Stimulated activated CD8-positive, alpha-beta memory T cell treated with anti-CD3 and anti-CD28 coated beads, Interleukin-12 subunit alpha, Interleukin-12 subunit beta, amount 100 ng/mL, for 1 hour (primary cell): ENCODE measurements at regions not wholly inside any gene's neighbourhood (a gene's known extent, or its start where the extent isn't known, plus 50 kb on each side); places are given as distances from the start of the nearest gene placed in this dataset.
"Not testable (repeated sequence)": the region's sequence is repeated elsewhere in the genome, so short reads cannot be mapped to it uniquely, and the experiment has no call there.

Experiments used
- DNase-seq: peaks from one replicate; pipeline ENCODE4 v3.0.0-alpha.2; 2020; ENCODE audit warnings: low read depth

DNA sequence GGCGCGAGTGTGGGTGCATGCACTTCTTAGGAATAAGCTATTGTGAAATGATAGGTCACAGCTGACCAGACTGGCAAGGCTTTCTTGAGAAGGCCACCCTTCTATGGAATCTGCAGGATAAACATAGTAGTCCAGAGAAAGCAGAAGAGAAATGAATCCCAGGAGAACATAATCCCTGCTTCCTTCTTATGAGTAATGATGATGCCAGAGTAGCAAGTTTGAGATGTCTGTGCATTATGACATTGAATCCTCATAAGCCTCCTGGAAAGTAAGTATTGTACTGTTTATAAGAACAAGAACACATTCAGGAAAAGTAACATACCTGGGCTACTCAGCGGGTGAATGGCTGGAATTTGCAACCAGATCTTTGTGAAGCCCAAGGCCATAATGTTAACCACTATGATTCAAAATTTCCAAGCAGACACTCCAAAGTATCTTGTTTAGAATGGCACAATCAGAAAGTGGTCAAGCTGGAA is 272.1 kb upstream of the HS3ST1 start:
- no peak for DNase-seq

DNA sequence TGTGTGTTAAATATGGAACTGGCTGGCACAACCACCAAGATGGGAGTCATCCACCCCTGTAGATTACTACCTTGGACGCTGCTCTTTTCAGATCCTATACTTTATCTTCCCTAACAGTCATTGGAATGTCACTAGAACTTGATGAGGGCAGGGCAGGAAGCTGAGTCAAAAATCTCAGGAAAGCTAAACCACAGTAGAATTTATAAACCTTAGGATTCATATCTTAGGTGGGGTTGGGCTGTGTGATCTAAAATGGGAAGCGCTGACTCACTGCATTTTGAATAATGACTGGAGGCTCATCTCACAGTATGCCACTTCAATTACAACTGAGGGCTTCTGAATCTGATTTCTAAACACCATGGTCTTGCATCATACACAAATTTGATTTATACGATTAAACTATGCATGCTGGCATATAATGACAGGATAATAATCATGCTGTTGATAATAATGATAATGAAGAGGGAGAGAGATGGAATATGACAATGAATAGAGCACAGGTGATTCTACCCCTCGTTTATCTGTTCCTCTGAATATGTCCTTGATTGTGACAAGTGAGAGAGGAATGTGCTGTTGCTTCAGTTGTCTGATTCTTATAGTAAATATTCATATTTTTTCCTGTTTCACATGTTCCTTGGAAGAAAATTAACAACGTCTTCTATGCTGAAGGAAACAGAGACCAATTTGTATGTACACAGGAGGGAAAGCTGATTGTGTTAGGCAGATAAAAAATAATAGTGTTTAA is 270.3 kb upstream of the HS3ST1 start:
- no peak for DNase-seq

DNA sequence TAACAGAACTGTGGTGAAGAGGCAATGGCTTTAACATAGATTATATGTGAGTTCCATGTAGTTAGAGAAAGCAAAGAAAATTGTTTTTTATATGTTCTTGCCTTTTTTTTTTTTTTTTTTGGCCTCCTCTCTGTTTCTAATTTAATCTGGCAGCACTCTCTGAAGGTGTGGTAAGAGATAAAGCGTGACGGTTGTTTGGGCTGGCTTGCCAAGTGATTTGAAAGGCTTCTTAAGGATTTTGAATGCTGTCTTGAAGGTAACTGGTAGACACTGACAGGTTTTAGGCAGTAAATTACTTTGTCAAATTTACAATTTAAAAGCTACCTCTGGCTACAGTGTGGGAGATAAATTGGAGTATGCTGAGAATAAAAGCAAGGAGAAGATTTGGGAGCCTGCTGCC is 269.3 kb upstream of the HS3ST1 start:
- no peak for DNase-seq

DNA sequence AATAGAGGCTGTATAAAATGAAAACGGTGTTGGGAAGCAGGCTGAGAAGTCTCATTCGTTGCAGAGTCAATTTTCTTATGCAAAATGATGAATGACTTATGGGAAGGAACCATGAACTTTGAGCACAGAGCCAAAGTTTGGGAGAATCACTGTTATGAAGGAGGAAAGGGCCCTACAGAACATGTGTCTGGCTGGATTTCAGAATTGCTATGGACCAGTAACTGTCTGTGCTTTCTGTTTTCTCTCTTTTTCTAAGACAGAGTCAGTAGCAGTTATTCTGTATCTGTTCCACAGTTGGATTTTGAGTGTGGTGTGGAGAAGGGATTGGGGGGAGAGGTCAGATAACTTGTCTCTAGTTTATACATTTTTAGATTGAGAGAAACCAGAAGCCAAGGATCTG is 265.0 kb upstream of the HS3ST1 start:
- DNase-seq = no peak

DNA sequence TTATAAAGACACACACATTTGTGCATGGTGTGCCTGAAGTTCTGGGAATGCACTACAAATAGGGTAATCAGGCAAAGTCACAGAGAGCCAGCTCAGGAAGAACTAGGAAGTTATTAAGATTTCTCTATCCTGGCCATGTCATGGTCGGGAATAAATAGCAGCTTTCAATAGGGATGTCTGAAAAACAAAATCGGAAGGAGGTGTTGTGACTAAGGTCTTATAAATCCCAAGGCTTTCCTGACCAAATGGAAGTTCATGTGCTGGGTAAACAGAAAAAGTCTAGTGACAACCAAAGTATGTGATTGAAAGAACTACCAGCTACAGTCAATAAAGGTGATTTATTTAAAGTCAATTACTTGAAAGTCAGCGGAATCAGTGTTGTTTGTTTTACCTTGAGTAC is 262.5 kb upstream of the HS3ST1 start:
- no peak for DNase-seq

GRCh38 chr4:11687727-11688126 is 259.0 kb upstream of the HS3ST1 start:
- no peak for DNase-seq

DNA sequence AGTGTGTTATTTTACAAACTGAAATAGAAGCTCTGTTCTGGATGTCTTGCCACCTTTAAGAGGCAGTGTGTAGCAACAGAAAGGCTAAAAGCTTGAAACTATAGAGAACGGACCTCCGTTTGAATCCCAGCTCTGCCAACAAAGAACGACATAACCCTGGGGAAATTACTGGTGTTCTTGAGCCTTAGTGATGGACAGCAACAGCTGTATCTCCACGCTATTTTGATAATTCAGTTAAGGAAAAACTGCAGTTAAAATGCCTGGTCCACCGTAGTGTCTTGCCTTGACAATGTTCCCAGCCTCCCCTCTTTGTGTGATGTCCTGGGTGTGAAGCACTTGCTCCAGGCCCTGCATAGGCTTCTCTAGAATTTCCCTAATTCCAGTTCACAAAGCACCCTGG is 256.8 kb upstream of the HS3ST1 start:
- DNase-seq = no peak

GRCh38 chr4:11675051-11675800 is 246.5 kb upstream of the HS3ST1 start:
- no peak for DNase-seq

DNA sequence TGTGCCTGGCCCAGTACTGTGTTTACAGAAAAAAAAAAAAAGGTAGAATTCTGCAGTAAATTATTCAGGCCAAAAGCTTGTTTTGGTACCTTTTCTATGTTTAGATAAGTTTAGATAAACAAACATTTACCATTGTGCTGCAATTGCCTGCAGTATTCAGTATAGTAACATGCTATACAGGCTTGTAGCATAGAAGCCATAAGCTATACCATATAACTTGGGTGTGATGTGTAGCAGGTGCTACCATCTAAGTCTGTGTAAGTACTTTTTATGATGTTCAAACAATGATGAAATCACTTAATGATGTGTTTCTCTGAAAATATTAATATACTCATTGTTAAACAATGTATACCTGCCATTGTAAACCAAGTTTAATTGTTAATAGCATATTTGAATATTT is 241.6 kb upstream of the HS3ST1 start:
- no peak for DNase-seq

DNA sequence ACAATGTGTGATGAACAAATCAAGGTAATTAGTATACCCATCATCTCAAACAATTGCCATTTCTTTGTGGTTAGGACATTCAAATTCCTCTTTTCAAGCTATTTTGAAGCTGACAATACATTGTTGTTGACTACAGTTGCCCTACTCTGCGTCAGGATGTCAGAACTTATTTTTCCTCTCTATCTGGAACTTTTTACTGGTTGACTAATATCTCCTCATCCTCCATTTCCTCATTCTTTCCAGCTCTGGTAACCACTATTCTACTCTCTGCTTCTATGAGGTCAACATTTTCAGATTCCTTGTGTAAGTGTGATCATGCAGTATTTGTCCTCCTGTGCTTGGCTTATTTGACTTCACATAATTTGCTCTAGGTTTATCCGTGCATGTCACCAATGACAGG is 240.5 kb upstream of the HS3ST1 start:
- no peak for DNase-seq

- DNase-seq = no peak
These were observed 234.4 kb upstream of the HS3ST1 start for GRCh38 chr4:11663114-11663513.

GRCh38 chr4:11650801-11651596 is 222.3 kb upstream of the HS3ST1 start:
- no peak for DNase-seq

DNA sequence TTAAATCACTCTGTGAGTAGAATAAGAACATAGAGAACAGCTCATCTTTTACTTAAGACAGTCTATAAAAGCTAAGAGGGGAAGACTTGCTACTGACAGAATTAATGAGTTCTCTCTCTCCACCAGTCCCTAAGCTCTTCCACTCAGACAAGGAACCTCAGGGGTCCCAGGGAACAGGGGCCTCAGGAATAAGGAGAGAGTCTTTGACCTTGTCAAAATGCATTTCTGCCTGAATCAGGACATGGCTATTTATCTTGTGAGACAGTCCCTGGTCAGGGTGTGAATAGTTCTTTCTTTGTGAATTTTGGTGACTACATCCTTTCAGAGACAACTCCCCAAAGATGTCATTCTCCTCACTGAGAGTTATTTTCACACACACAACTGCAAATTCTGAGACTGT is 218.7 kb upstream of the HS3ST1 start:
- no peak for DNase-seq

- not testable (repeated sequence) for DNase-seq
These were observed 214.4 kb upstream of the HS3ST1 start for GRCh38 chr4:11643081-11643480.

GRCh38 chr4:11640584-11640983 is 211.9 kb upstream of the HS3ST1 start:
- no peak for DNase-seq

- no peak for DNase-seq
These were observed 207.9 kb upstream of the HS3ST1 start for GRCh38 chr4:11636551-11636950.

DNA sequence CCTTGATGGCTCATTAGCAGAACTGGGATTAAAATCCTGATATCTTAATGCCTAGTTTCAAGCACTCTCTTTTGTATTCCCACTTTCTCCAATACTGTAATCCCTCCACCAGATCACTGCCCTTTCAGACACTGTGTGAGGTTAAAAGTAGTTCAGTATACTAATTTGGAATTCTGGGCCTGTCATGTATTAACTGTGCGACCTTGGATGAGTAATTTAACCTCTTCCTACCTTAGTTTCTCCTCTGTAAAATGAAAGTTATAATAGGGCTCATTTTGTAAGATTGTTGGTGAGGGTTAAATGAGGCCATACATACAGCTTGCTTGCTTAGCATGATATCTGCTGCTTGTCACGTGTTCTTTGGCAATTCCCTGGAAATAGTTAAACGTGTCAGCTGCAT is 207.3 kb upstream of the HS3ST1 start:
- no peak for DNase-seq

DNA sequence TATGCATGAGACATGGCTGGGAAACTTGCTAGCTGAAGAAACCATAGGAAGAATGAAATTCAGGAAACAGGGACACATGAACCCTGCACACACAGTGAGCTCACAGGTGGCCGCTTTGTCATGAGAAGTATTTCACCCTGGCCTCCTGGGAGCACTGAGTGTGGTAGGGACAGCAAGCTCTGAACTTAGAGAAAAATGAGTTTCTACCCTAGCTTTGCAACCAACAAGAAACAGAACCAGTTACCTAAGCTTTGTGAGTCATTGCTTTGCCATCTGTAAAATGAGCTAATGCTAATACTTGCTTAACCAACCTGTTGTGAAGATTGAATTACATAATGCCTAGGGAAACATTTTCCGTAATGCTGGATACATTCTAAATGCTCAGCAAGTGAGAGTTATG is 206.6 kb upstream of the HS3ST1 start:
- DNase-seq = no peak

DNA sequence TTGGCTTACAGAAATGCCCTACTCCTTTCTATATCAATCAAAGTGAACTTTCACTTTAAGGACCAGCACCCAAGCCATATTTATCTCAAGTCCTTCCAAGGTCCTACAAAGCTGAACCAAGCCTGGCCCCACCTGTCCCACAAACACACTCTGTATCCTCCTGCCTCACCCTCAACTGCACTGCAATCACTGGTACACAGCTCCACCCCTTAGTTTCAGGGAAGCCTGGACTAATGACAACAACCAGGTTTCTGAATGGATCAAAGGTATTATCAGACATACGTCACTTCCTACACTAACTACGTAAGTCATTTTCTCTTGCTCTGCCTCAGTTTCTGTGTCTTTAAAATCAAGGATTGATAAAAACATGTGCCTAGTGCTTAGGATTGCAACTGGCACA is 205.6 kb upstream of the HS3ST1 start:
- no peak for DNase-seq

DNA sequence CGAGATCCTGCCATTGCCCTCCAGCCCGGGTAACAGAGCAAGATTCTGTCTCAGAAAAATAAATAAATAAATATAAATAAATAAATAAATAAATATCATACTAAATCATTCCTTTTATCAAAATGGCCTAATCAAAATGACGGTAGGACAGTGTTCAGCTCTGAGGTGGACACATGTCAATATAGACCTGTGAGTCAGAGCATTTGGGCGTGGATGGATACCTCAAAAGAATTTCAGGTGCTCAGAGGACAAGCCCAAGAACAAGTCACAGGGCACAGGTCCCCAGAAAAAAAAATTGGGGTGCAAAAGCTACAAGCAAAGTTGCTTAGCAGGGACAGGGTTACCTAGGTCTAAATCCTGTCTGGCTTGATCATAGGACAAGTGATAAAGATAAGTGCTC is 204.7 kb upstream of the HS3ST1 start:
- DNase-seq = no peak

DNA sequence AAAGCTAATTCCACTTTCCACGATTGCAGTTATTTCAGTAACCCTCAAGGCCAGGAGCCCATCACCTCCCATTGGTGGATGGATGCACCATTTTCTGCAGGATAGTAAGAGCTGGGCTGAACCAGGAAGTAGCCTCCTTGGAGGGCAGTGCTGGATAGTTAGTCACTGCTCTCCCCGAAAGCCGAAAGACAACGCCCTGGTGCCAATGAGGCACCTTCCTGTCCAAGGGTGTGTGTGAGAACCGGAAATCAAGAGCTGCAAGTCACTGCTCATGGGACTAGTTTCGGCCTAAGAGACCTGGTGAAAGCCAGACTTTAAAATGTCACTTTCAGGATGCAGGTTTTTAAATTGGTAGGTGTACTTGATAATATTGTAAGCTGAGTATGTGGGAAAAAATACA is 203.8 kb upstream of the HS3ST1 start:
- DNase-seq = no peak

DNA sequence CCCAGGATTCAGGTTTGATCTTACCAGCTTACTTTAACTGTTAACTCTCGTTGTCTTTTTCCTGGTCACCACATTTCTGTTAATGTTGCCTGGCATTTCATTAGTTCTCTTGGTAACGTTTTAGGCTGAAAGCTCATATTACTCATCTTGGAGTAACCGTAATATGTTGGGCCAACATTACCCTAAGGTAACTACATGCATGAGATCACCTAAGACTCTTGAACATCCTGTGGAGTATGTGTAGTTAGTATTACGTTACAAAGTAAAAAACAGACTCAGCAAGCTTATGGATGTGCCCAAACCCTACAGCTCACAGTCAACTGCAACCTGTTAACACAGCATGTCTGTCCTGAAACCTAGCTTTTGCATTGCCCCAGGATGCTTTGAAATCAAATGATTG is 203.3 kb upstream of the HS3ST1 start:
- no peak for DNase-seq

DNA sequence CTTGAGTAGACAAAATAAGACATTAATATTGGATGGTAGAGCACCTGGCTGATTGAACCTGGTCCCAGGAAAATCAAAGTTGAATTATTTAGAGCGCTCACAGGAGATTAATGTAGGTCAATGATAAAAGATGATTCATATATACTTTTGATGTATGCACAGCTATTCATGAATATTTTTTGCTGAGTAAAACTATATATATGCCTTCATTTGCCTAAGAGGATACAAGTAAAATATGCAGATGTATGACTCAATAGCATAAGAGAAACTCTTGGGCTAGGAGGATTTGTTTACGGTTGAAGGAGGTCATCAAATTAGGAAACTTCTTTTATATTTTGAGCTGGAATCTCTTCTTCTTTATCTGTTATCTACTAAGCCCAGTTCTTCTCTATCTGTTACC is 202.7 kb upstream of the HS3ST1 start:
- no peak for DNase-seq
